HEK293T (cell line): ENCODE measurements at regions not wholly inside any gene's neighbourhood (a gene's known extent, or its start where the extent isn't known, plus 50 kb on each side); places are given as distances from the start of the nearest gene placed in this dataset.

Source experiments
- ARNT ChIP-seq: fragments of 450-650 bp; IDR thresholded peaks from 2 replicates; pipeline ENCODE4 v1.6.1; 2017; ENCODE audit warnings: mild to moderate bottlenecking
- BHLHE40 ChIP-seq: fragments of 450-650 bp; IDR thresholded peaks from 2 replicates; pipeline ENCODE4 v1.6.1; 2016; ENCODE audit warnings: mild to moderate bottlenecking, moderate library complexity, borderline replicate concordance
- FOXA1 ChIP-seq: fragments of 450-650 bp; IDR thresholded peaks from 2 replicates; pipeline ENCODE4 v1.6.1; 2016; ENCODE audit warnings: mild to moderate bottlenecking
- HDGF ChIP-seq: fragments of 450-650 bp; IDR thresholded peaks from 2 replicates; pipeline ENCODE4 v1.6.1; 2017; ENCODE audit warnings: antibody characterized with exemption, borderline replicate concordance
- SP1 ChIP-seq: fragments of 450-650 bp; IDR thresholded peaks from 2 replicates; pipeline ENCODE4 v1.6.1; 2017
- SUZ12 ChIP-seq: fragments of 450-650 bp; IDR thresholded peaks from 2 replicates; pipeline ENCODE4 v1.6.1; 2016; ENCODE audit warnings: mild to moderate bottlenecking
- ZNF384 ChIP-seq: fragments of 450-650 bp; IDR thresholded peaks from 2 replicates; pipeline ENCODE4 v1.6.1; 2016

GRCh38 chr13:59368693-59369092 is 795.0 kb downstream of the DIAPH3 start:
- TF ChIP-seq SUZ12 (no peak), BHLHE40 (no peak), ARNT (no peak), FOXA1 (no peak), ZNF384 (no peak), HDGF (no peak), SP1 (no peak)
